SU-DHL-6 (cell line): ENCODE measurements at regions not wholly inside any gene's neighbourhood (a gene's known extent, or its start where the extent isn't known, plus 50 kb on each side); places are given as distances from the start of the nearest gene placed in this dataset.

Experiments used
- CTCF ChIP-seq: fragments of 200-600 bp; sonication (generic); IDR thresholded peaks from one replicate; pipeline ENCODE4 v1.5.1; 2017; ENCODE audit warnings: antibody characterized with exemption, mild to moderate bottlenecking, low read length, moderate library complexity; ENCODE audit not compliant: insufficient read depth, poor library complexity, severe bottlenecking
- EZH2phosphoT487 ChIP-seq: fragments of 200-600 bp; sonication (generic), shearing (Covaris generic); conservative IDR thresholded peaks from 2 replicates; pipeline ENCODE4 v1.6.1; 2018; ENCODE audit warnings: mild to moderate bottlenecking, antibody characterized with exemption, low read length, moderate library complexity, mixed read lengths

GRCh38 chr15:37520026-37520425 lies 414.4 kb upstream of the TMCO5A start:
- TF ChIP-seq CTCF (no peak), EZH2phosphoT487 (no peak)
